ENCODE measurements at regions not wholly inside any gene's neighbourhood (a gene's known extent, or its start where the extent isn't known, plus 50 kb on each side); places are given as distances from the start of the nearest gene placed in this dataset.

DNA sequence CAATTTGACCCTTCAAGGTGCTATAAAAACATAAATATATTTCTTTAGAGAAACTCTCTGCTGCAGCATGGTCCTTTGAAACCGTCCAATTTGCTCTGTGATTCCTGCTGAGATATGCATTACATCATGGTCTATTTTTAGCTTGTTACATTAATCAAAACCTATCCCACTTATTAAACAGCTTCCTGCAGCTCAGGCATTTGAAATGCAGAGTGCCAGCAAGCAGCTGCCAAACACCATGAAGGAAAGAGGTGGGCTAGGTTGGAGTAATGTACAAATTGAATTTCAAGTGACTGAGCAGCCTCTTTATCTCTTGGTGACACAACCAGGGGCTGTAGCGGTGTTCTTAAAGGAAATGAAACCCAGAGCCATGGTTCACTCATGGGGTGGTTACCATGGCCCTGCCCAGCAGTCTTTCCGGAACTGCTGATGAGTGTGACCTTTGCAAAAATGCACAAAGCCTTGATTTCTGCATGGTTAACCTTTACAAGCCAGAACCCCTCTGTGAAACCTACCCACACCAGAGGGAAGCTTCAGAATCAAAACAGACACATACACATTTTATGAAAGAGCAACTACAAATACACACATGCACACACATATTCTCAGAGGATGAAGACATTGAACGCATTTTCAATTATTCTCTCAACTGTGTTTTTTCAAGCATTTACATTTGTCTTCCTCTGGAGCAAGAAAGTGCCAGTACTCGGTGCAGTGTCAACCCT is 155.8 kb upstream of the ZNF608 start (continued):
- TF ChIP-seq MXI1 (IDR thresholded peaks at IDR 0.05; ENCODE audit: low read depth, low read length), result peak; percentile 61; the same call in 1 of the 2 replicates
- TF ChIP-seq CBFB (IDR thresholded peaks at IDR 0.05; ENCODE audit: low read depth), result peak; percentile 37; the same call in 1 of the 2 replicates
- TF ChIP-seq CHD1 (IDR thresholded peaks at IDR 0.05; ENCODE audit: low read depth, low read length), result no peak
- TF ChIP-seq GATAD2B (conservative IDR thresholded peaks at IDR 0.05; ENCODE audit: low read depth), result 0 out of 2 replicates have a peak, but pooled peaks have one; percentile 53
- no peak for TF ChIP-seq POLR2AphosphoS2 (IDR thresholded peaks at IDR 0.05; ENCODE audit: low read depth, low read length)
- TF ChIP-seq IKZF1 (conservative IDR thresholded peaks at IDR 0.05), result peak; percentile 73
- TF ChIP-seq, protein P1, sequence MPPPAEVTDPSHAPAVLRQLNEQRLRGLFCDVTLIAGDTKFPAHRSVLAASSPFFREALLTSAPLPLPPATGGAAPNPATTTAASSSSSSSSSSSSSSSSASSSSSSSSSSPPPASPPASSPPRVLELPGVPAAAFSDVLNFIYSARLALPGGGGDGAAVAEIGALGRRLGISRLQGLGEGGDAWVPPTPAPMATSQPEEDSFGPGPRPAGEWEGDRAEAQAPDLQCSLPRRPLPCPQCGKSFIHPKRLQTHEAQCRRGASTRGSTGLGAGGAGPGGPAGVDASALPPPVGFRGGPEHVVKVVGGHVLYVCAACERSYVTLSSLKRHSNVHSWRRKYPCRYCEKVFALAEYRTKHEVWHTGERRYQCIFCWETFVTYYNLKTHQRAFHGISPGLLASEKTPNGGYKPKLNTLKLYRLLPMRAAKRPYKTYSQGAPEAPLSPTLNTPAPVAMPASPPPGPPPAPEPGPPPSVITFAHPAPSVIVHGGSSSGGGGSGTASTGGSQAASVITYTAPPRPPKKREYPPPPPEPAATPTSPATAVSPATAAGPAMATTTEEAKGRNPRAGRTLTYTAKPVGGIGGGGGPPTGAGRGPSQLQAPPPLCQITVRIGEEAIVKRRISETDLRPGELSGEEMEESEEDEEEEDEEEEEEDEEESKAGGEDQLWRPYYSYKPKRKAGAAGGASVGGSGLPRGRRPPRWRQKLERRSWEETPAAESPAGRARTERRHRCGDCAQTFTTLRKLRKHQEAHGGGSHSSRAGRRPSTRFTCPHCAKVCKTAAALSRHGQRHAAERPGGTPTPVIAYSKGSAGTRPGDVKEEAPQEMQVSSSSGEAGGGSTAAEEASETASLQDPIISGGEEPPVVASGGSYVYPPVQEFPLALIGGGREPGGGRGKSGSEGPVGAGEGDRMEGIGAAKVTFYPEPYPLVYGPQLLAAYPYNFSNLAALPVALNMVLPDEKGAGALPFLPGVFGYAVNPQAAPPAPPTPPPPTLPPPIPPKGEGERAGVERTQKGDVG (CRISPR knock-in tag; IDR thresholded peaks at IDR 0.05), result no peak
- TF ChIP-seq RUNX3 (IDR thresholded peaks at IDR 0.05; ENCODE audit: low read length), result peak; percentile 91
- 0 out of 2 replicates have a peak, but pooled peaks have one; percentile 45 for TF ChIP-seq PAX8 (IDR thresholded peaks at IDR 0.05)
- no peak for TF ChIP-seq SUZ12 (IDR thresholded peaks at IDR 0.05; ENCODE audit: unreplicated experiment)
- peak; percentile 80 for TF ChIP-seq TAF1 (IDR thresholded peaks at IDR 0.05; ENCODE audit: borderline replicate concordance, low read depth, low read length)
- TF ChIP-seq IRF4 (IDR thresholded peaks at IDR 0.05; ENCODE audit: low read depth, low read length), result peak; percentile 83
- peak; percentile 89 for TF ChIP-seq MTA2 (IDR thresholded peaks at IDR 0.05; ENCODE audit: low read depth)
- peak; percentile 59; the same call in 1 of the 2 replicates for TF ChIP-seq SMARCA5 (IDR thresholded peaks at IDR 0.05)
- TF ChIP-seq, protein P2, sequence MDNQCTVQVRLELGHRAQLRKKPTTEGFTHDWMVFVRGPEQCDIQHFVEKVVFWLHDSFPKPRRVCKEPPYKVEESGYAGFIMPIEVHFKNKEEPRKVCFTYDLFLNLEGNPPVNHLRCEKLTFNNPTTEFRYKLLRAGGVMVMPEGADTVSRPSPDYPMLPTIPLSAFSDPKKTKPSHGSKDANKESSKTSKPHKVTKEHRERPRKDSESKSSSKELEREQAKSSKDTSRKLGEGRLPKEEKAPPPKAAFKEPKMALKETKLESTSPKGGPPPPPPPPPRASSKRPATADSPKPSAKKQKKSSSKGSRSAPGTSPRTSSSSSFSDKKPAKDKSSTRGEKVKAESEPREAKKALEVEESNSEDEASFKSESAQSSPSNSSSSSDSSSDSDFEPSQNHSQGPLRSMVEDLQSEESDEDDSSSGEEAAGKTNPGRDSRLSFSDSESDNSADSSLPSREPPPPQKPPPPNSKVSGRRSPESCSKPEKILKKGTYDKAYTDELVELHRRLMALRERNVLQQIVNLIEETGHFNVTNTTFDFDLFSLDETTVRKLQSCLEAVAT (IDR thresholded peaks at IDR 0.05), result peak; percentile 54; the same call in 1 of the 2 replicates
- peak; percentile 85 for TF ChIP-seq NFIC (IDR thresholded peaks at IDR 0.05; ENCODE audit: low read depth, low read length)
- no peak for TF ChIP-seq NFXL1 (IDR thresholded peaks at IDR 0.05; ENCODE audit: borderline replicate concordance)
- 0 out of 2 replicates have a peak, but pooled peaks have one; percentile 92 for TF ChIP-seq WRNIP1 (IDR thresholded peaks at IDR 0.05; ENCODE audit: borderline replicate concordance, low read depth, low read length)
- TF ChIP-seq POLR2AphosphoS5 (IDR thresholded peaks at IDR 0.05; ENCODE audit: low read length), result peak; percentile 48; the same call in 1 of the 2 replicates
- TF ChIP-seq ZNF274 (IDR thresholded peaks at IDR 0.05; ENCODE audit: insufficient read depth, insufficient read length), result no peak
- TF ChIP-seq, protein P3, sequence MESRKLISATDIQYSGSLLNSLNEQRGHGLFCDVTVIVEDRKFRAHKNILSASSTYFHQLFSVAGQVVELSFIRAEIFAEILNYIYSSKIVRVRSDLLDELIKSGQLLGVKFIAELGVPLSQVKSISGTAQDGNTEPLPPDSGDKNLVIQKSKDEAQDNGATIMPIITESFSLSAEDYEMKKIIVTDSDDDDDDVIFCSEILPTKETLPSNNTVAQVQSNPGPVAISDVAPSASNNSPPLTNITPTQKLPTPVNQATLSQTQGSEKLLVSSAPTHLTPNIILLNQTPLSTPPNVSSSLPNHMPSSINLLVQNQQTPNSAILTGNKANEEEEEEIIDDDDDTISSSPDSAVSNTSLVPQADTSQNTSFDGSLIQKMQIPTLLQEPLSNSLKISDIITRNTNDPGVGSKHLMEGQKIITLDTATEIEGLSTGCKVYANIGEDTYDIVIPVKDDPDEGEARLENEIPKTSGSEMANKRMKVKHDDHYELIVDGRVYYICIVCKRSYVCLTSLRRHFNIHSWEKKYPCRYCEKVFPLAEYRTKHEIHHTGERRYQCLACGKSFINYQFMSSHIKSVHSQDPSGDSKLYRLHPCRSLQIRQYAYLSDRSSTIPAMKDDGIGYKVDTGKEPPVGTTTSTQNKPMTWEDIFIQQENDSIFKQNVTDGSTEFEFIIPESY (IDR thresholded peaks at IDR 0.05), result 0 out of 2 replicates have a peak, but pooled peaks have one; percentile 18
- peak; percentile 62; the same call in 1 of the 2 replicates for TF ChIP-seq ZNF207 (IDR thresholded peaks at IDR 0.05; ENCODE audit: borderline replicate concordance)
- no peak for TF ChIP-seq EZH2 (IDR thresholded peaks at IDR 0.05; ENCODE audit: borderline replicate concordance, control insufficient read depth, low read depth, low read length)
- no peak for TF ChIP-seq MYC (IDR thresholded peaks at IDR 0.05; ENCODE audit: insufficient read depth, insufficient read length, insufficient replicate concordance, low read length, severe bottlenecking)
- TF ChIP-seq RAD21 (IDR thresholded peaks at IDR 0.05; ENCODE audit: insufficient read depth, low read depth, low read length), result peak; percentile 33; the same call in 1 of the 2 replicates

Measured in GM12878 (cell line).